Vagina (tissue), 2 donors: ENCODE measurements at regions not wholly inside any gene's neighbourhood (a gene's known extent, or its start where the extent isn't known, plus 50 kb on each side); places are given as distances from the start of the nearest gene placed in this dataset.

Experiments
- POLR2A ChIP-seq, 2 donors: fragments of 450-650 bp; IDR thresholded peaks; one replicate each; pipeline ENCODE4 v1.6.1; 2017; ENCODE audit warnings: antibody characterized with exemption in 2 of 2, mild to moderate bottlenecking in 2 of 2, moderate library complexity in 2 of 2
- POLR2AphosphoS5 ChIP-seq, 2 donors: sonication (generic); formaldehyde crosslinking; IDR thresholded peaks; one replicate each; pipeline ENCODE4 v1.9.0; 2017; ENCODE audit warnings: antibody characterized with exemption in 2 of 2, mild to moderate bottlenecking in 2 of 2, low read depth in 1 of 2; ENCODE audit not compliant: insufficient read depth in 1 of 2
- TF ChIP-seq, protein P1 (sequence below), 3 experiments: fragments of 450-650 bp in 2 of 3; fragments of 200-600 bp in 1 of 3; sonication (generic) in 1 of 3; IDR thresholded peaks; one replicate each; pipeline ENCODE4 v1.5.1; 2017 to 2019; ENCODE audit warnings: antibody characterized with exemption in 3 of 3, mild to moderate bottlenecking in 2 of 3, moderate library complexity in 2 of 3

DNA sequence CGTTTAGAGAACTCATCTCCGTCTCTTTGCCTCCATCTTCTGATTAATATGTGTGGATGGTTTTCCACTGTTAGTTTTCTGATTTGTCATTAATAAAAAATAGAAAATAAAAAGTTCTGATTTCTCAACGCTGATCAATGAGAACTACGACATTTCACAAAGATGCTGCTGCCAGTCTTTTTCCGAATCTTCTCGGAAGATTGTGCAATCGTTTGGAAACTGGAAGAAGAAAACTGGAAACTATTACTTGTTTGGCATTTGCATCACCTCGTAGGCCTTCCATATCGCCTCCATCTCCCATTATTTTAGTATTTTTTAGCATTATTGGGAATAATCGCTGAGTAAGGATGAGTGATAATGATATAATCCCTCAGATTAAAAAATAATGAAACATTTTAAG lies 123.2 kb upstream of the KLF6 start:
- TF ChIP-seq, protein P1, sequence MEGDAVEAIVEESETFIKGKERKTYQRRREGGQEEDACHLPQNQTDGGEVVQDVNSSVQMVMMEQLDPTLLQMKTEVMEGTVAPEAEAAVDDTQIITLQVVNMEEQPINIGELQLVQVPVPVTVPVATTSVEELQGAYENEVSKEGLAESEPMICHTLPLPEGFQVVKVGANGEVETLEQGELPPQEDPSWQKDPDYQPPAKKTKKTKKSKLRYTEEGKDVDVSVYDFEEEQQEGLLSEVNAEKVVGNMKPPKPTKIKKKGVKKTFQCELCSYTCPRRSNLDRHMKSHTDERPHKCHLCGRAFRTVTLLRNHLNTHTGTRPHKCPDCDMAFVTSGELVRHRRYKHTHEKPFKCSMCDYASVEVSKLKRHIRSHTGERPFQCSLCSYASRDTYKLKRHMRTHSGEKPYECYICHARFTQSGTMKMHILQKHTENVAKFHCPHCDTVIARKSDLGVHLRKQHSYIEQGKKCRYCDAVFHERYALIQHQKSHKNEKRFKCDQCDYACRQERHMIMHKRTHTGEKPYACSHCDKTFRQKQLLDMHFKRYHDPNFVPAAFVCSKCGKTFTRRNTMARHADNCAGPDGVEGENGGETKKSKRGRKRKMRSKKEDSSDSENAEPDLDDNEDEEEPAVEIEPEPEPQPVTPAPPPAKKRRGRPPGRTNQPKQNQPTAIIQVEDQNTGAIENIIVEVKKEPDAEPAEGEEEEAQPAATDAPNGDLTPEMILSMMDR (IDR thresholded peaks at IDR 0.05): no peak
- no peak for TF ChIP-seq POLR2A (IDR thresholded peaks at IDR 0.05)
- TF ChIP-seq POLR2AphosphoS5 (IDR thresholded peaks at IDR 0.05; ENCODE audit: insufficient read depth in 1 of 2, low read depth in 1 of 2): no peak
